Gastrocnemius medialis (tissue), 4 donors: ENCODE measurements at regions not wholly inside any gene's neighbourhood (a gene's known extent, or its start where the extent isn't known, plus 50 kb on each side); places are given as distances from the start of the nearest gene placed in this dataset.

Experiments
- CTCF ChIP-seq, 5 experiments: fragments of 450-650 bp in 3 of 5; fragments of 200-600 bp in 2 of 5; sonication (generic) in 2 of 5; IDR thresholded peaks in 4 of 5; conservative IDR thresholded peaks in 1 of 5; 1 replicate in 4 of 5; 2 replicates in 1 of 5; pipeline ENCODE4 v1.5.1; 2016 to 2019; ENCODE audit warnings: antibody characterized with exemption in 5 of 5, mild to moderate bottlenecking in 3 of 5, moderate library complexity in 3 of 5
- POLR2A ChIP-seq, 2 donors: fragments of 450-650 bp; IDR thresholded peaks; one replicate each; pipeline ENCODE4 v1.6.1; 2017; ENCODE audit warnings: antibody characterized with exemption in 2 of 2, mild to moderate bottlenecking in 2 of 2, moderate library complexity in 2 of 2

- TF ChIP-seq CTCF (IDR thresholded peaks at IDR 0.05 in 4 of 5, conservative IDR thresholded peaks at IDR 0.05 in 1 of 5), result no peak
- TF ChIP-seq POLR2A (IDR thresholded peaks at IDR 0.05), result no peak
Observed at GRCh38 chr6:147849401-147850330, 341.2 kb downstream of the SAMD5 start.
